ENCODE measurements at regions not wholly inside any gene's neighbourhood (a gene's known extent, or its start where the extent isn't known, plus 50 kb on each side); places are given as distances from the start of the nearest gene placed in this dataset.

DNA sequence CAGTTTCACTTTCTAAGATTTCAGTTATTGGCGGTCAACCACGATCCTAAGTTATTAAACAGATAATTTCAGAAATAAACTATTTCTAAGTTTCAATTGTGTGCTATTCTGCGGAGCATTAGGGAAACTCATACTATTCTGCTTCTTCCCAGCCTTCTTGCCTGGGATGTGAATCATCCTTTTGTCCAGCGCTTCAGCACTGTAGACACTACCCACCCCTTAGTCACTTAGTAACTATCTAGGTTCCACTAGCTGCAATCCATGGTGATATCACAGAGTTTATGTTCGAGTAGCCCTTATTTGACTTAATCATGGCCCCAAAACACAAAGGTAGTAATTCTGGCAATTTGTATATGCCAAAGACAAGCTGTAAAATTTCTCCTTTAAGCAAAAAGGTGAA, 279.9 kb upstream of the ADAMTS5 start:
- intact Hi-C loops (cut with DNase I): no loop called here
- Histone ChIP-seq H3K4me1 (peaks cover 5% of the 10 kb centered on the region), H3K27ac (no peak overlapping the region), H3K4me3 (no peak overlapping the region), H3K36me3 (no peaks in the 10 kb centered on the region), H3K27me3 (no peaks in the 10 kb centered on the region), H3K9me3 (no peaks in the 10 kb centered on the region)
- DNase-seq (ENCODE audit: extremely low spot score in 2 of 2): no peak
- TF ChIP-seq POLR2AphosphoS5 (IDR thresholded peaks at IDR 0.05; ENCODE audit: insufficient read depth in 1 of 2, low read depth in 1 of 2): no peak
- TF ChIP-seq POLR2A (IDR thresholded peaks at IDR 0.05): no peak
- TF ChIP-seq, protein P1, sequence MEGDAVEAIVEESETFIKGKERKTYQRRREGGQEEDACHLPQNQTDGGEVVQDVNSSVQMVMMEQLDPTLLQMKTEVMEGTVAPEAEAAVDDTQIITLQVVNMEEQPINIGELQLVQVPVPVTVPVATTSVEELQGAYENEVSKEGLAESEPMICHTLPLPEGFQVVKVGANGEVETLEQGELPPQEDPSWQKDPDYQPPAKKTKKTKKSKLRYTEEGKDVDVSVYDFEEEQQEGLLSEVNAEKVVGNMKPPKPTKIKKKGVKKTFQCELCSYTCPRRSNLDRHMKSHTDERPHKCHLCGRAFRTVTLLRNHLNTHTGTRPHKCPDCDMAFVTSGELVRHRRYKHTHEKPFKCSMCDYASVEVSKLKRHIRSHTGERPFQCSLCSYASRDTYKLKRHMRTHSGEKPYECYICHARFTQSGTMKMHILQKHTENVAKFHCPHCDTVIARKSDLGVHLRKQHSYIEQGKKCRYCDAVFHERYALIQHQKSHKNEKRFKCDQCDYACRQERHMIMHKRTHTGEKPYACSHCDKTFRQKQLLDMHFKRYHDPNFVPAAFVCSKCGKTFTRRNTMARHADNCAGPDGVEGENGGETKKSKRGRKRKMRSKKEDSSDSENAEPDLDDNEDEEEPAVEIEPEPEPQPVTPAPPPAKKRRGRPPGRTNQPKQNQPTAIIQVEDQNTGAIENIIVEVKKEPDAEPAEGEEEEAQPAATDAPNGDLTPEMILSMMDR (IDR thresholded peaks at IDR 0.05): no peak

DNA sequence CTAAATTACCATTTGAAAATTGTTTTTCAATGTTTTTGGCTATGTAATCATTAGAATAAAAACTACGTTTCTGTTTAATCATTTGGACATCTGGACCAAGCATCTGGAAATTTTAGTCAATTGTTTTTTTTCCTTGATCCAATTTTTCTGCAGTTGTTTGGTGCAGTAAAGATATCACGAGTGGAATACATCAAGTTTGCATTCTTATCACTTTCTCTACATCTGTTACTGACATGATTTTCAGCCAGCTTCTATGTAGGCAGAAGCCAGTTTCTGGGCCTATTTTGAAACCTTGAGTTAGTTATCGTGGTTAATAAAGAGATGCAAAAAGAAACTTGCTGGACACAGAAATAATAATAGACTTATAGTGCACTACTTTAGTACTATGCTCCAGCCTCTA, 277.9 kb upstream of the ADAMTS5 start:
- intact Hi-C loops (cut with DNase I): no loop called here
- Histone ChIP-seq H3K36me3 (no peaks in the 10 kb centered on the region), H3K27ac (peak overlapping the region; percentile 14), H3K27me3 (no peaks in the 10 kb centered on the region), H3K9me3 (no peaks in the 10 kb centered on the region), H3K4me1 (peaks cover 5% of the 10 kb centered on the region), H3K4me3 (no peak overlapping the region)
- no peak for DNase-seq (ENCODE audit: extremely low spot score in 2 of 2)
- TF ChIP-seq POLR2A (IDR thresholded peaks at IDR 0.05): no peak
- TF ChIP-seq, protein P1 (IDR thresholded peaks at IDR 0.05): no peak
- no peak for TF ChIP-seq POLR2AphosphoS5 (IDR thresholded peaks at IDR 0.05; ENCODE audit: insufficient read depth in 1 of 2, low read depth in 1 of 2)

DNA sequence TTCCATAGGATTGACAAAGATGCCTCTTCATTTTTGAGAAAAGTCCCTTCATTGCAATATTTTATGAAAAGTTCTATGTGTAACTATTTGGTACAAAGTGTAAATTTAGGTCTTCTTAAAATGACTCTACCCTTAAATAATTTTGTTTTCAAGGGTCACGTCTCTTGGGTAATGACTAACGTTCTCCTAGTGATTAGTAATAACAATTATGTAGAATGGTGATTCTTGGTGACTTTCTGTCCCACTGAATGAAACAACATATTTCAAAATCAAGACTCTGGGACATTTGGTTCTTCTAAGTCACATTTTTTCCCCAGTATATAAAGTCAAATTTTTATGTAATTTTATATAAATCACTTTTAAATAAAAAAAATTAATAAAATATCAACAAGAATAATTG, 277.5 kb upstream of the ADAMTS5 start:
- Histone ChIP-seq H3K9me3 (no peaks in the 10 kb centered on the region), H3K27ac (peak overlapping the region; percentile 58), H3K36me3 (no peaks in the 10 kb centered on the region), H3K4me3 (no peak overlapping the region), H3K4me1 (peaks cover 5% of the 10 kb centered on the region), H3K27me3 (no peaks in the 10 kb centered on the region)
- intact Hi-C loops (cut with DNase I): no loop called here
- DNase-seq (ENCODE audit: extremely low spot score in 2 of 2): no peak
- TF ChIP-seq, protein P1 (IDR thresholded peaks at IDR 0.05): no peak
- peak; percentile 30 to 67 for TF ChIP-seq POLR2AphosphoS5 (IDR thresholded peaks at IDR 0.05; ENCODE audit: insufficient read depth in 1 of 2, low read depth in 1 of 2)
- no peak for TF ChIP-seq POLR2A (IDR thresholded peaks at IDR 0.05)

DNA sequence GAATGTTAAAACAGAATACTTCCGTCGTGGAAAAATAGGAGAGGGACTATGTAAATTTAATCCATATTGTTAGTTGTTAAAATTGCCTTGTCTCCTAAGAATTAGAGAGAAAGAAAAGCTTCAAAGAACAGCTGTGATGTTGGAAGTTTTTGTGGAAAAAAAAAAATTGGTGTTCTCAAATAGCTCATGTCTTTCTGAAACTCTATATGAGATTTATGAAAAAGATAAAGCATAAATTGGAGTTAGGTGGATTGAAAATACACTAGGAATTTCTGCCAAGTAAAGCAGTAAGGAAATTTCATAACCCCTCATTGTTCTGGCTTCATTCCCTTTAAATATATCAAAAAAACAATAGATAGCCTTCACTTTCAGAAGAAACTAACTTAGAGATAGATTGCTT, 274.0 kb upstream of the ADAMTS5 start:
- intact Hi-C loops (cut with DNase I): no loop called here
- Histone ChIP-seq H3K27ac (no peak overlapping the region), H3K9me3 (no peaks in the 10 kb centered on the region), H3K4me3 (no peak overlapping the region), H3K4me1 (peaks cover 5% of the 10 kb centered on the region), H3K36me3 (no peaks in the 10 kb centered on the region), H3K27me3 (no peaks in the 10 kb centered on the region)
- no peak for TF ChIP-seq POLR2A (IDR thresholded peaks at IDR 0.05)
- TF ChIP-seq, protein P1 (IDR thresholded peaks at IDR 0.05): no peak
- TF ChIP-seq POLR2AphosphoS5 (IDR thresholded peaks at IDR 0.05; ENCODE audit: insufficient read depth in 1 of 2, low read depth in 1 of 2): no peak
- no peak for DNase-seq (ENCODE audit: extremely low spot score in 2 of 2)

DNA sequence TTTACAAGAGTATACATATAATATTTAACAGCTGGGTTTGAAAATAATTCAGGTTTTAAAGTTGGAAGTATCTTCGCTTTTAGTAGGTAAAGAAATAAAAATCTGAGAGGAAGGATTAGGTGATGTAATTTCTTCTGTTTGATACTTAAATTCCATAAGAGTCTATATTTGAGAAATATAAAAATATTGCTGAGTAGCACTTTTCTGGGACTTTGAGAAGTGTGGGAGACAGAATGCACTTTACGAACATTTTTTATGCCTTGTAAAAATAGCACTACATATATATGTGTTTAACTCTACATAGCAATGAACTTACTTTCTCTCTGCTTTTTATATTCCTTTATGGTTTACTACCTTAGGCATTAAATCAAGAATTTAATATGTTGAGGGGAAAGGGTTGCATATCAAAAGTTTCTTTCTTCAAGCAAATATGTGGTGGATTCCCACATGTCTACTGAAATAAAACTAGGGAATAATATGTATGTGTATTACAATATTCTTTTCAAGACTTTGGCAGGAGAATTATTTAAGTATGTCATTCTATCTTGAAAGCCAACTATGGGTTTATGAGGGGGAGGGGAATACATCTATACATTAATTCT, 266.7 kb upstream of the ADAMTS5 start:
- Histone ChIP-seq H3K9me3 (no peaks in the 10 kb centered on the region), H3K27me3 (no peaks in the 10 kb centered on the region), H3K4me1 (no peaks in the 10 kb centered on the region), H3K36me3 (no peaks in the 10 kb centered on the region), H3K27ac (no peak overlapping the region), H3K4me3 (no peak overlapping the region)
- no peak for DNase-seq (ENCODE audit: extremely low spot score in 2 of 2)
- no peak for TF ChIP-seq POLR2A (IDR thresholded peaks at IDR 0.05)
- TF ChIP-seq POLR2AphosphoS5 (IDR thresholded peaks at IDR 0.05; ENCODE audit: insufficient read depth in 1 of 2, low read depth in 1 of 2): no peak
- TF ChIP-seq, protein P1 (IDR thresholded peaks at IDR 0.05): no peak
- intact Hi-C loops (cut with DNase I): no loop called here

All from vagina (tissue), 2 donors.